ENCODE measurements at regions not wholly inside any gene's neighbourhood (a gene's known extent, or its start where the extent isn't known, plus 50 kb on each side); places are given as distances from the start of the nearest gene placed in this dataset.

DNA sequence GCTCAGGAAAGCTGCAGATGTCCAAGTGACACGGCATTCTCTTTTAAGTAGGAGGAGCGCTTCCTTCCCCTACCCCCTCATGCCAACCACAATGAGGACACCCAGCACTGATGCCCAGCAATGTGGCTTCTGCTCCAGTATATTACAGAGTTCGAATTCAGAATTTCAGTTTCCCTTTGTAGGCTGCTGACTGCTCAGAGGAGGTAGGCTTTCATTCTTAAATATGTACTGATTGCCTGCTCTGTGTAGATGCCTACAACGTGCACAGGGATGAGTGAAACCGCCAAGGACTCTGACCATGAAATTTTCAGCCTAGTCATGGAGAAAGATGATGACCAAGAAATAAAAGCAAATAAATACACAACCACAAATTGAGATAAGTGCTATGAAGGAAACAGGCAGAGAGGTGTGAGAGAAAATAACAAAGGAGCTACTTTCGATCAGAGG lies 50.9 kb upstream of the TNFAIP3 start:
- H3K4me2 ChIP-seq (ENCODE audit: low read length) = no peak overlapping the region
- no peak overlapping the region for H3K27ac ChIP-seq
- H2AFZ ChIP-seq = no peak overlapping the region
- no peaks in the 10 kb centered on the region for H3K36me3 ChIP-seq (ENCODE audit: control insufficient read depth, insufficient read depth, low read length)
- TF ChIP-seq, protein P1, sequence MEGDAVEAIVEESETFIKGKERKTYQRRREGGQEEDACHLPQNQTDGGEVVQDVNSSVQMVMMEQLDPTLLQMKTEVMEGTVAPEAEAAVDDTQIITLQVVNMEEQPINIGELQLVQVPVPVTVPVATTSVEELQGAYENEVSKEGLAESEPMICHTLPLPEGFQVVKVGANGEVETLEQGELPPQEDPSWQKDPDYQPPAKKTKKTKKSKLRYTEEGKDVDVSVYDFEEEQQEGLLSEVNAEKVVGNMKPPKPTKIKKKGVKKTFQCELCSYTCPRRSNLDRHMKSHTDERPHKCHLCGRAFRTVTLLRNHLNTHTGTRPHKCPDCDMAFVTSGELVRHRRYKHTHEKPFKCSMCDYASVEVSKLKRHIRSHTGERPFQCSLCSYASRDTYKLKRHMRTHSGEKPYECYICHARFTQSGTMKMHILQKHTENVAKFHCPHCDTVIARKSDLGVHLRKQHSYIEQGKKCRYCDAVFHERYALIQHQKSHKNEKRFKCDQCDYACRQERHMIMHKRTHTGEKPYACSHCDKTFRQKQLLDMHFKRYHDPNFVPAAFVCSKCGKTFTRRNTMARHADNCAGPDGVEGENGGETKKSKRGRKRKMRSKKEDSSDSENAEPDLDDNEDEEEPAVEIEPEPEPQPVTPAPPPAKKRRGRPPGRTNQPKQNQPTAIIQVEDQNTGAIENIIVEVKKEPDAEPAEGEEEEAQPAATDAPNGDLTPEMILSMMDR (IDR thresholded peaks at IDR 0.05) = no peak
- no peaks in the 10 kb centered on the region for H3K4me1 ChIP-seq
- H3K79me2 ChIP-seq = no peaks in the 10 kb centered on the region
- H3K4me3 ChIP-seq (ENCODE audit: low read depth, low read length) = no peak overlapping the region
- H3K27me3 ChIP-seq (ENCODE audit: control insufficient read depth, insufficient read depth, low read length) = no peaks in the 10 kb centered on the region
- H3K9ac ChIP-seq = no peak overlapping the region
- H3K9me3 ChIP-seq (ENCODE audit: control insufficient read depth, low read length) = no peaks in the 10 kb centered on the region

DNA sequence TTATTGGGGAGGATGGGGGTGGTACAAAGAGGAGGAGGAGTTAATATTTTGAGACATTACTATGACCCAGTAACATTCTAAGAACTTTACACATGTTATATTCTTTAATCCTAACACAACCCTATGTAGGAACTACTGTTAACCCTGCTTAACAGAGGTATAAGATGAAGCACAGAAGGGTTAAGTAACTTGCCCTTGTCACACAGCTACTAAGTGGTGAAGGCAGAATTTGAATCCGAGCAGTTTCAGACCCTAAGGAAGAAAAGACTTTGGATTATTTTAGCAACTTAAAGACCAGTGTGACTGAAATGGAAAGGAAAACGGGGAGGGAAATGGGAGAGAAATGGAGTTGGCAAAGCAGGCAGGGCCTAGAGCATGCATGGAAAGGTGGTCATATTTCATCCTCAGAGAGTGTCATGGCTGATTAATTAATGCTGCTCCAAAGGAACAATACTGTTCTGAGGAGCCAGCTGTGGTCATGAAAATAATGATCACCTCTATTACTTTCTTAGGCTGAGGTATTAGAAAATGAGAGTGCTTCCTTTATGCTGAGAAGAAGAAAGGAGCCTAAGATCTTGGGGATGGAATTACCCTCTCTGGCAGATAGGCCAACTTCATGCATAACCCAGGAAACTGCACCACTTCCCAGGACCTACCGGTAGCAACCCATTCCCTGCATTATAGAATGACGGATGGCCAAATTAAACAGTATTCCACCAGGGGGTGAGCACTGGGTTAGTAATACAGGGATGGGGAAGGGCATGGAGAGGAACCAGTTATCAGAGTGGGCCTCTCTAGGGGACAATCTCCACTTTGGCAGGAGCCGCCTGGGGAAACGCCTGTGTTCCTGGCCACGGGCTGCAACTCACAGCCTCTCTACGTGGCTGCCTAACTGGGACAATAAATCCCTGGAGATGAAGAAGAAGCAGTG lies 50.1 kb upstream of the TNFAIP3 start:
- Histone ChIP-seq H3K4me2 (ENCODE audit: low read length) (no peak overlapping the region), H3K4me3 (ENCODE audit: low read depth, low read length) (no peak overlapping the region), H3K79me2 (no peaks in the 10 kb centered on the region), H3K4me1 (no peaks in the 10 kb centered on the region), H3K27ac (no peak overlapping the region), H3K27me3 (ENCODE audit: control insufficient read depth, insufficient read depth, low read length) (no peaks in the 10 kb centered on the region), H3K9me3 (ENCODE audit: control insufficient read depth, low read length) (no peaks in the 10 kb centered on the region), H2AFZ (no peak overlapping the region), H3K9ac (no peak overlapping the region), H3K36me3 (ENCODE audit: control insufficient read depth, insufficient read depth, low read length) (no peaks in the 10 kb centered on the region)
- TF ChIP-seq, protein P1 (IDR thresholded peaks at IDR 0.05) = no peak
